HG03571 (cell line): ENCODE measurements at regions not wholly inside any gene's neighbourhood (a gene's known extent, or its start where the extent isn't known, plus 50 kb on each side); places are given as distances from the start of the nearest gene placed in this dataset.
A peak's percentile ranks its signal among the peaks of the same experiment; 100 is the strongest.
"Not testable (repeated sequence)": the region's sequence is repeated elsewhere in the genome, so short reads cannot be mapped to it uniquely, and the experiment has no call there.

Experiments used
- ATAC-seq: cut with Tn5 transposase; IDR thresholded peaks from one replicate; pipeline ENCODE4 v1.9.1; 2021; ENCODE audit not compliant: unreplicated experiment

DNA sequence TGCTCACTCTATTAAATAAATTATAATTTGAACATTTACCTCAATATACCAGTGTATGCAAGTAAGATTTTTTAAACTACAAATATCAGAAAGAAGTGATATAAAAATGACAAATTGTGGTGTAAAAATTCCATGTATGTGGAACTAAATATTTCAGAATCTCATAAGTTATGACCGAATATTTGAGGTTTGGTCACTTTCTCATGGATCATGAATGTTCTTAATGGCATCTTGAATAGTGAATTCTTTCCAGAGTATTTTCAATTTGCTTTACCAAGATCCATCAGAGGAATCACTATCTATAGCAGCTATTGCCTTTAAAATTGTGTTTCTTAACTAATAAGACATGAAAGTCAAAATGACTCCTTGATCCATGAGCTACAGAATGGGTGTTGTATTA lies 950.6 kb downstream of the TBC1D32 start:
- no peak for ATAC-seq

DNA sequence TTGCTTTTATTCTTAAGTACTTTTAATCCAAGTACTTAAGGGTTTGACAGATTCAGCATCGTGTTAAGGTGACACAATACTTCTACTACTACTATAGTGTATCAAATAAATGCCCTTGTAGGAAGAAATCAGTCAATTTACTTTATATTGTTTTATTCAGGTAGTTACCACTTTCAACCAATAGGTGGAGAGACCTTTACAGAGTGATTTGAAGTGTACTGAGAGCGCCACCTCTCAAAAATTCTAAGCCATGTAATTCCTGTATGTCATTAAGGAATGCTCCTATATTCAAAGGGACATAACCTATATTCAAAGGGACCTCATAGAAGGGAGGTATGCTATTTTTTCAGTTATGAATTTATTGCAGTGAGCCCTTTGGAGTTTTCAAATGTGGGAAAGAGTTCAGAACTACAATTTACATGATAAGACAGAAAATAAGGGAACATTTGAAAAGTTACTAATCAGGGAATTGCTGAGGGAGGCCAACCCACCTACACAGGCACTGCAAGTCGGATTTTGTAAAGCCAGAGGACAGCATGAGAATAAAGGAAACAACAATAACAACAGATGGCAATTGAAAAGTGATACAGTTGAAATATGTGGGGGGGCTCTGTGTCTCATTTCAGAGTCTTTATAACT lies 955.6 kb downstream of the TBC1D32 start:
- peak; percentile 83 for ATAC-seq

DNA sequence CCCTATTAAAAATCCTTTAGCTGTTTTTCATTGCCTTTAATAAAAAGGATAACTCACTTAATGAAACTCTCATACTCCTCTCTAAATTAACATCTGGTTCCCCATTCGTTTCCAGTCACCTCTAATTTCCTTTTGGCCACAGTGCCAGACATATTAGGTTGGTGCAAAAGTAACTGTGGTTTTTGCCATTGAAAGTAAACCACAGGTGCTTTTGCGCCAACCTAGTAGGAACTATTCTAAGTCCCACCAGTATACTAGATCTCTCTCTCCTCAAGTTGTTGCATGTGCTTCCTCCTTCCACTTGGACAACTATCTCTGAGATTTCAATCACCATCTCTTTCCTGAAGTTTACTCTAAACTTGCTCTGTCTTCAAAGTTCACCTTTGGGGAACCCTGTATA lies 961.1 kb downstream of the TBC1D32 start:
- no peak for ATAC-seq

DNA sequence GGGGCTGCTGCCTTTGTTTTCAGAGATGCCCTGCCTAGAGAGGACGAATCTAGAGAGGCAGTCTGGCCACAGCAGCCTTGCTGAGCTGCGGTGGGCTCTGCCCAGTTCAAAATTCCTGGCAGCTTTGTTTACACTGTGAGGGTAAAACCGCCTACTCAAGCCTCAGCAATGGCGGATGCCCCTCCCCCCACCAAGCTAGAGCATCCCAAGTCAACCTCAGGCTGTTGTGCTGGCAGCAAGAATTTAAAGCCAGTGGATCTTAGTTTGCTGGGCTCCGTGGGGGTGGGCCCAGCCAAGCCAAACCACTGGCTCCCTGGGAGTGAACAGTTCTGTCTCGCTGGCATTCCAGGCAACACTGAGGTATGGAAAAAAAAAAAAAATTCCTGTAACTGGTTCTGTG lies 970.9 kb downstream of the TBC1D32 start:
- no peak for ATAC-seq

DNA sequence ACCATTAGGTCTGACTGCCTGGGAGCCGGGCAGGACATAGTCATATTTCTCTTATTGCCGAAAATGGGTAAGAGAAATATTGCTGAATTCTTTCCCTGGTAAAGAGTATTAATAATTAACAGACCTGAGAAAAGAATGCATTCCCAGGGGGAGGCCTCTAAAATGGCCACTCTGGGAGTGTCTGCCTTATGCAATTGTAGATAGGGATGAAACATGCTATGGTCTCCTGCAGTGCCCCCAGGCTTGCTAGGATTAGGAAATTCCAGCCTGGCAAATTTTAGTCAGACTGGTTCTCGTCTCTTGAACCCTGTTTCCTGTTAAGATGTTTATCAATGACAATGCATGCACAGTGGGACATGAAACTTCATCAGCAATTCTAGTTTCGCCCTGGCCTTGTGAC lies 975.7 kb downstream of the TBC1D32 start:
- ATAC-seq = not testable (repeated sequence)

DNA sequence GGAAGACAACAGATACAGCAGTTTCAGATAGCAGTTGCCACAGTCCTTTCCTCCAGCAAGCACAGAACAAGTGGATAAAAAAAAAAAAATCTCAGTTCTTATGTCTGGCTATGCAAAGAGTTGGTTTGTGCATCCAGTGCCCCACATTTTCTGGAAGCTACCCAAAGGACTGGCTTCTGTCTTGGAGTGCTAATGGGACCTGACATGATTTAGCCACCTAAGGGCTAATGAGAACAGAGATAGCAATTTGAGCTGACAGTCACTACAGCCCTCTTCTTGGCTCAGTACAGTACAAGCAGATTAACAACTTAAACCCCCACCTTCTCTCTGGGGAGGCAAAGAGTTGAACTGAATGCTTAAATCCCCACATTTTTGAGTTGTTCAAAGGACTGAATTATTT lies 976.8 kb downstream of the TBC1D32 start:
- no peak for ATAC-seq

DNA sequence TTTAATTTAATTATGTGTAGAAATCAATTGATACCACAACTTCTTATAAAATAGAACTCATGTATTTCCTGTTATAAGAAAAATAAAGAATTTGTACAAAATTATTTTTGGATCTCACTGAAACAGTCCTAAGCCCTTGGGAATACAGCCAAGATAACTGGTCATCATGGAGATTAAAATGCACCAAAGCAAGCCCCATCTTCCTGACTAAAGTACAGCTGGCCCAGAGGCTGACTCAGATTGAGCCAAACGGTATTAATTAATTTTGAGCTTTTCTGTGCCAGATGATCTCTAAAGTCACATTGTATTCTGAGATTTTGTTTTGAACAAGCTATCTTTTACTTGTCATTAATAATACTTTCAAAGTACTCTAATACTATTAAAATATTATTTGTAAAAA lies 978.5 kb downstream of the TBC1D32 start:
- ATAC-seq = no peak

DNA sequence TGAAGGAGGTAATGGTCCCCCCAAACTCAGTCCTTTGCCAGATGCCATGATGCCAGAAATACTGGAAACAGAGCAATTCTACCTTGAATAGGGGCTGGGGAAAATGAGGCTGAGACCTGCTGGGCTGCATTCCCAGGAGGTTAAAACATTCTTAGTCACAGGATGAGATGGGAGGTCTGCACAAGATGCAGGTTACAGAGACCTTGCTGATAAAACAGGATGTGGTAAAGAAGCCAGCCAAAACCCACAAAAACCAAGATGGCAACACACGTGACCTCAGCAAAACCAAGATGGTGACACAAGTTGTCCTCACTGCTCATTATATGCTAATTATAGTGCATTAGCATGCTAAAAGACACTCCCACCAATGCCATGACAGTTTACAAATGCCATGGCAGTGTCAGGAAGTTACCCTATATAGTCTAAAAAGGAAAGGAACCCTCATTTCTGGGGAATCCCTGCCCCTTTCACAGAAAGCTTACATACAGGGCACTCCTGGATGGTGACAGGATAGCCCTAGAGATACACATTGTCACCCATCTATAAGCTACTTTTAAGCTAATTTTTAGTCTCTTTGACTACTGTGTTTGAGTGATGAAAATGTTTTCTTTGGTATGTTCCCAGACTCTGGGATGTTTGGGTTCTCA lies 979.7 kb downstream of the TBC1D32 start:
- ATAC-seq = no peak

DNA sequence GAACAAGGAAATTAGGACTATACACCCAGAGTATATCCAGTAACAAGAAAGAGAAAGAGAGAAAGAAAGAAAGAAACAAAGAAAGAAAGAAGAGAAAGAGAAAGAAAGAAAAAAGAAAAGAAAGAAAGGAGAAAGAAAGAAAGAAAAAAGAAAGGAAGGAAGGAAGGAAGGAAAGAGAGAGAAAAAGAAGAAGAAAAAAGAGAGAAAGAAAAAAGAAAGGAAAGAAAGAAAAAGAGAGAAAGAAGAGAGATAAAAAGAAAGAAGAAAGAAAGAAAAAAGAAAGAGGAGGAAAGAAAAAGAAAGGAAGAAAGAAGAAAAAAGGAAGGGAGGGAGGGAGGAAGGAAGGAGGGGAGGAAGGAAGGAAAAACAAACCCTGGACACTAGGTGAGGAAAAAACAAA lies 981.8 kb downstream of the TBC1D32 start:
- ATAC-seq = no peak

DNA sequence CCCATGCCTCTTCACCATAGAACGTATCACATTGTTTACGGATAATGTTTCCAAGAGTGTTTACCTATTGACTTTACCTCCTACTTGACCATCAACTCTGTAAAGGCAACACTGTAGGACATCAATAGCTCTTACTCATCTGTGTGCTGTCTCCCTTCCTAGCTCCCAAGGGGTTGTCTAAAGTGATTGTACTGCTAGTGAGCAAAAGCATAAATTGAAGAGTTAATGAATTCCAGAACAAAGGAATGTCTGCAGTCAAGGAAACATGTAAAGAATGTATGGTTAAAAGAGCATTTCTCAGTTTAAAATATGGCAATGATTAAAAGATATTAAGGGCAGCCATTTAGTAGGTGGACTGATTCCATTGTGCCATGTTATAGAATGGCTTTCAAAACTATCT lies 985.4 kb downstream of the TBC1D32 start:
- no peak for ATAC-seq

DNA sequence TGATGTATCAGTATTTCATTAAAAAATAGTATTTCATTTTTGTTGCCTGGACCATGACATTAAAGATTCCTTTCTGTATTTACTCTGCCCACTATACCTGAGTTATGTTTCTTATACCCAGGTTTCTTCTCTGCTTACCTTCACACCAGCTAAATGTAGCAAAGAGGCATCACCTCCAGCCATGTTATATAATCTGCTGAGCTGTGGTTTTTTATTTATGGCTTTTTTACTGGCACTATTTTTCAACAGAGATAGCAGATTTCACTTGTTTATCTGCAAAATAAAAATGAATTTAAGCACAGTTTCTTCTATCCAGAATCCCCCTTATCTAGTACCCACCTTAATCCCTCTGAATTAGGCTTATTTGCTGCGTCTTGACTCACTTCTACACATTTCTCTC lies 979.0 kb upstream of the MAN1A1 start:
- ATAC-seq = no peak

DNA sequence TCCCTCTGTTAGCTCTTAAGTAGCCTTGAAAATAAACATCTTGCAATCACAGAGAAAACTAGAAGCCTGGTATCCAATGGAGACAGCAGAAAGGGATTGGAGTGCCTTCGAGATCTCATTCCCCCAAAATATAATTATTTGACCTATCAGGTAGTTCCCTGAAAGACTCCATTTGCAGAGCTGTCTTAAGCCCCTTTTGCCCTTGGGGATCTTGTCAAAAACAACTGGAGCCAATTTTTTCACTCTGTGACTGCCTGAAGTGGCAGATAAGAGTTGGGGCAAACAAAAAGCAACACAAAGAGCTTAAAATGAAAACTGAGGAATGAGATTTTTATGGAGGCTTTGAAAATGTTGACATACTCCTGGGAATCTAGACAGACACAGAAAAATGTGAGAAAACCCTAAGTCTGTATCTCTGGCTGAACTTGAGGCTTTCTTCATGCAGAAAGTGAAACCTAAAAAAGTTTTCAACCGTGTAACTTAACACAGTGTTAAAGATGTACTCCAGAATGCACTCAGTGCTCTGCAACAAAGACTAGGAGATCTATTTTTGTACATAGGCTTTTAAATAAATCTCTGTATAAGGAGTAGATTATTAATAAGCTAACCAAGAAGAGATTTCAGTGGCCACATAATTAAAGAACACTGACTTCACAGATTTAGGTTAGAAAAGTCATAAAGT lies 971.1 kb upstream of the MAN1A1 start:
- peak; percentile 88 for ATAC-seq

DNA sequence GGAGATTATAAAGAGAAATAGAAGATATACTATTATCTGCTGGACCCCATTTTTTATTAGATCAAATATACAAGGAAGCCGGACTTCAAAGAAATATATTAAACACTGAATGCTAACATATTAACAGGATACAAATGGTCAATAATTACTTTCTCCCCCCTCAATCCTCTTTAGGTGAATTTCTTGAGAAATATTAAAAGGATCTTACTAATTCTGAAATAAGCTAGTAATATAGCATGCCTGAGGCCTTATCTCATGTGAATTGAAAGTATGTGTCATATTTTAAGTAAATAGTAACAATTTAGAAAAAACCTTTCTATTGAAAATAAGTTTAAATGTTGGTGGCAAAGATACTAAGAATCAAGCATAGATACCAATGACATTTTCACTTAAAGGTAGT lies 954.7 kb upstream of the MAN1A1 start:
- peak; percentile 54 for ATAC-seq

DNA sequence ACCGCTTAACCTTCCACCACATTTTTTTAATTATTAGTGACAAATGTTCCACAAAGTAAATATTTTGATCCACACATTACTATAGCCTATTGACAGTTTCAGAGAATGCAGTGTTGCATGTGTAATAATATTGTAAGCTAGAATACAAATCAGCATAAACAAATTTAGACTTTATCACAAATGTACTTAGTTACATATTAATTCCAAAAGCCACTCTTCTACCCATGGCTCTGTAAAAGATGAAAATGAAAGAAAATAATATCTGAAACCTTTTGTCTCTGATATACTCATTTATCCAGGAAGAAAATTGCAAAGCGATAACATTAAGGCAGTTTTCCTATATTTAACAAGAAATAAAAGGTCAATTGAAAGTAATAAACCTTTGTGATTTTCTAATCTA lies 954.0 kb upstream of the MAN1A1 start:
- ATAC-seq = no peak

DNA sequence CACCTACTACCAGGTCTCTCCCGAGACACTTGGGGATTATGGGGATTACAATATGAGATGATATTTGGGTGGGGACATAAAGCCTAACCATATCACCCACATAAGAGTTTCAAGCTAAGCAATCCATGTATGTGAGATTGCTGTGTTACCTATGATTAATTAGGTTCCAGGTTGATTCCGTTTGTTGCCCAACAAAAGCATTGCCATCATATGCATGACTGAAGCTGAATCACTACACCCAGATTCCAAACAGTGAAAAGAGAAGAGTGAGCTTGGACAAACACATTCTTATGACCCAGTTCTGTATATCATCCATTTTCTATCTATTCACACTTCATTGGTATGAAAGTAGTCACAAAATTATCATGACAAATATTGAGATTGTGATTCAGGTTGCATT lies 952.5 kb upstream of the MAN1A1 start:
- no peak for ATAC-seq

DNA sequence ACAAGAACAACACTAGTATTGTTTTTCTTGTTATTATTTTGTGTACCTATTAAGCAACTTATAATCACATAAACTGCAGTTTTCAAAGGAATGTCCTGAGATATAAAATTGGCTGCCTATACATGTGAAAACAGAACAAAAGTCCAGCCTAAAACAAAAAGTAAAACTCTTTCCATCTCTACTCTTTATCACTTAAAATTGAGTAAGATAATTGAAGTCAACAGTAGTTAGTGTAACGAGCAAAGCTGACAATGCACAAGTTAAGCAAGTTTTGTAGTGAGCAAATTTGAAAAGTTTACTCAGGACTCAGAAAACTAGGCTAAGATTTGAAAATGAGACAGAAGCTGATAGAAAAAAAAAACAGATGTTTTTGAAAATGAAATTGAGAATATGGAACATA lies 941.4 kb upstream of the MAN1A1 start:
- ATAC-seq = no peak

DNA sequence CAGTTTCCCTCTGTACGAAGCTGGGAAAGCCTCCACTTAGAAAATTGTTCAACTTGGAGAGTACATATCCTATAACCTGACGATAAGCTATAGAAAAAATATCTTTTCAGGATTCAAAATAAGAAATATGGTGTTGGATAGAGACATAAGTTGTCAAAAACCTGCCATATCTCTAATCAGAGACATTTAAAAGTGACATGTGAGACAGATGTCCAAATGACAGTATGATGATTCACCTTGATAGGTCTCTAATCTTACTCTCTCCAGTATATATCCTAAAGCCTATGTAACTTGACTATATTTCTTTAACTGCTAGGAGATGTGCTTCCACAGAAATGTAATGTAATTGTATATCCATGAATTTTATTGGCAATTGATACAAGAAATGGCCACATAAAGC lies 932.4 kb upstream of the MAN1A1 start:
- no peak for ATAC-seq

DNA sequence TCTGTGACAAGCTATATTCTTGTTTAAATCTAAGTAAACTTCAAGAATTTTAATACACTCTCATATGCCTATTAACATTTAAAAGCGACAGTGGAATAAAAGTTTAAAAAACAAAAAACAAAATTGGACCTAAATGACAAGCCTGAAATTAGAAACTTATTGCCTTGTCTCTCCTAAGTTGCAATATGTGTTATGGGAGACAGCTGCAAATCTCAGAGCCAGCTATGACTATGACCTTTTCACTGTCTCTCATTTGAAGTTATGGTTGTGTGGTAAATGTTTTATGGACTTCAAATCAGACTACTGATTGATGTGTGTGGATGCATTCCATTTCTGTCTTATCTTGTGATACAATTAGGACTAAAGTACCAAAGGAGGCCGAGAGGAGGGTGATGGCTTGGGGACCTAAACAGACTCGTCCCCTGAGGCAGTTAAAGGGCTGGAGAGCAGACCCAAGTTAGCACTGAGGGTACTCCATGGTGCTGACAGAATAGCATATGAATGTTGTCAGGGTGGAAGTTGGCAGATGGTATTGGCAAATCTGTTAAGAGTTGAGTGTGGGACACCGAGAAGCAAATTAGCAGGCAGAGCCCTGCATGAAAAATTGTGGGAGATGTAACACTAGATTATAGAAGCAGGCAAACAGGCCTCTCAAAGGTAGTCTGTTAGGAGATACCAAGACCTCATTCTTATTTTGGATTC lies 930.1 kb upstream of the MAN1A1 start:
- ATAC-seq = no peak

DNA sequence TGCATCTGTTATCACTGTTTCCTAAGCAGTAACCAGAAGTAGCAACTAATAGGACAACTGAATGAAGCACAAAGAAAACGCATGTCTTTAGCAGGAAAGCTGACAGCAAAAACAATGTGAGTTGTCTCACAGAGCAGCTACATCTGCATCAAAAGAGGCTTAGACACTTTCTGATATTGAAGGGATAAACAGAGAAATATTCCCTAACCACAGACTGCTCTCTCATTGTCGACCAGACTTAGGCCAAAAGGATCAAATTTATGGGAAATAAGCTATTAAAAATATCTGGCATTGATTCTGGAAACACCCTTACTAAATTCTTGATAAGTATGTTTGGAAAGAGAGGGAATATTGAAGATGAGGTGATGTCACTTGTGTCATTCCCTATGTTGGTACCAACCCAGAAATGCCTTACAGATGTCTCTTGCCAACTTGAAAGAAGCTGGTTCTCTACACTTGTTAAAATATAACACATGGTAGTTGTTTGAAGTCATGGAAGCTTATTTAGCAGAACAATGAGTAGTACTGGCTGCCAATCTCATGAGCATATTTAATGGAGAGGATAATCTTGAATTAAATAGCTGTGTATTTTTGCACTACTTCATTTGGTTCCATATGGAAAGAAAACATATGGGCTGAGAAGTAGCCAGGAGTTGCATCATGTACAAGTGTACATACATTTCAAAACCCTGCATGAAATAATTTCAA lies 929.3 kb upstream of the MAN1A1 start:
- no peak for ATAC-seq

DNA sequence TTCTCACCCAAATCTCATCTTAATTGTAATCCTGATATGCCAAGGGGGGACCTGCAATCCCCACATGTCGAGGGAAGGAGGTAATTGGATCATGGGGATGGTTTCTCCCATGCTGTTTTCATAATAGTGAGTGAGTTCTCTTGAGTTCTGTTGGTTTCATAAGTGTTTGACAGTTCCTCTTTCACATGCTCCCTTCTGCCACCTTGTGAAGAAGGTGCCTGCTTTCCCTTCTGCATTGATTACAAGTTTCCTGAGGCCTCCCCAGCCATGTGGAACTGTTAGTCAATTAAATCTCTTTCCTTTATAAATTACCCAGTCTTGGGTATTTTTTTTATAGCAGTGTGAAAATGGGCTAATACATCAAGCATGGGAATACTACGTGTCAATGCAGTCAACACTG lies 925.0 kb upstream of the MAN1A1 start:
- peak; percentile 82 for ATAC-seq

DNA sequence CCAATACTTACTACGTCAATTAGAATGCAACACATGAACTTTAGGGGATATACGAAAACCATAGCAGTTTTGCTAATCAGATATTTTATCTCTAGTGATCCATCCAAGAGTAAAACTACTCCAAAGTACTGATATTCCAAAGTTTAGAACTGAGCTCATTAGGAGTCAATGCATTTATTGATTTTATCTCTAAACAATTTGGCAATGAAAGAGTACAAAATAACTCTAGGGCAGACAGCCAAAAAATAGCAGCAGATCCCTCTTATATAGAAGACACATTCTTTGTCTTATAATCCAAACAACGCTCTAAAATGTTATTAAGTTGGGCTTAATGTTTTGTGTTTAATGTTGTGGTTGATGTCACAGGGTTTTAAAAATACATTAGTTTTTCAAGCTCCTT lies 923.9 kb upstream of the MAN1A1 start:
- ATAC-seq = no peak
